HepG2 (cell line): ENCODE measurements at regions not wholly inside any gene's neighbourhood (a gene's known extent, or its start where the extent isn't known, plus 50 kb on each side); places are given as distances from the start of the nearest gene placed in this dataset.
"Not testable (repeated sequence)": the region's sequence is repeated elsewhere in the genome, so short reads cannot be mapped to it uniquely, and the experiment has no call there.

Experiments
- ATAC-seq: fragments of 200-7000 bp; cut with Tn5 transposase; 3 replicates; pipeline ENCODE4 v1.9.1; 2020; ENCODE audit warnings: mild to moderate bottlenecking, moderate library complexity
- BruUV-seq: library from RNA; stranded (reverse); fragments of 400-500 nt; replicated peaks from 2 replicates; lab custom pipeline; 2021; lab: Mats Ljungman, UMichigan
- CTCF ChIA-PET: fragments of 300-600 bp; formaldehyde crosslinking; extraction: SDS; loops from one replicate; lab custom pipeline; 2021; ENCODE audit warnings: low total read pairs, inconsistent platforms, low intra/inter-chr PET ratio; lab: Yijun Ruan, JAX
- POLR2A ChIA-PET: fragments of 350-600 bp; sonication (Branson Sonifier 250); formaldehyde crosslinking; loops from one replicate; lab custom pipeline; 2020; ENCODE audit warnings: antibody characterized with exemption, inconsistent platforms; lab: Yijun Ruan, JAX
- DNase-seq: peaks from one replicate; pipeline ENCODE4 v3.0.0-alpha.2; 2015; ENCODE audit warnings: low spot score
- FAIRE-seq: peaks from 3 replicates; lab custom pipeline; 2011; peaks lifted over from hg19 to GRCh38; lab: Jason Lieb, UNC
- H2AFZ ChIP-seq: one replicate; pipeline ENCODE4 v1.6.1; 2011; ENCODE audit warnings: low read length, inconsistent platforms
- H3K27ac ChIP-seq: fragments of 300-600 bp; 3 replicates; pipeline ENCODE4 v1.8.0; 2011; ENCODE audit warnings: mixed run types, mild to moderate bottlenecking, mixed read lengths, low read length, inconsistent platforms; ENCODE audit not compliant: insufficient read depth; ENCODE audit errors: extremely low read length
- H3K27me3 ChIP-seq, 2 experiments: fragments of 200-600 bp in 1 of 2; 2 replicates in 1 of 2; 3 replicates in 1 of 2; pipeline versions ENCODE4 v1.6.0 to v1.8.0; 2011; ENCODE audit warnings: low read length in 2 of 2, mild to moderate bottlenecking in 2 of 2, moderate library complexity in 2 of 2, inconsistent platforms in 1 of 2; ENCODE audit not compliant: insufficient read depth in 2 of 2, control insufficient read depth in 1 of 2
- H3K36me3 ChIP-seq, 2 experiments: fragments of 200-600 bp in 1 of 2; replicated peaks in 1 of 2; 2 replicates in 1 of 2; 3 replicates in 1 of 2; pipeline versions ENCODE4 v1.5.1 to v1.8.0; 2011; ENCODE audit warnings: low read length in 2 of 2, inconsistent platforms in 1 of 2; ENCODE audit not compliant: insufficient read depth in 2 of 2, control insufficient read depth in 1 of 2
- H3K4me1 ChIP-seq: 2 replicates; pipeline ENCODE4 v1.5.1; 2012; ENCODE audit warnings: low read length, inconsistent platforms; ENCODE audit not compliant: insufficient read depth
- H3K4me2 ChIP-seq: 2 replicates; pipeline ENCODE4 v1.6.0; 2011; ENCODE audit warnings: low read depth, low read length, inconsistent platforms
- H3K4me3 ChIP-seq, 3 experiments: fragments of 200-600 bp in 1 of 3; sonication (generic), shearing (Covaris generic) in 1 of 3; replicated peaks in 1 of 3; 2 replicates each; pipeline ENCODE4 v1.5.1; 2011 to 2016; ENCODE audit warnings: low read length in 3 of 3, inconsistent platforms in 2 of 3, low read depth in 2 of 3, mild to moderate bottlenecking in 2 of 3, control low read depth in 1 of 3, mixed read lengths in 1 of 3; ENCODE audit not compliant: insufficient read depth in 1 of 3
- H3K79me2 ChIP-seq: one replicate; pipeline ENCODE4 v1.6.1; 2011; ENCODE audit warnings: low read length, inconsistent platforms; ENCODE audit not compliant: insufficient read depth
- H3K9ac ChIP-seq: 2 replicates; pipeline ENCODE4 v1.6.0; 2011; ENCODE audit warnings: mild to moderate bottlenecking, low read depth, low read length, inconsistent platforms; ENCODE audit not compliant: insufficient read depth
- H3K9me3 ChIP-seq: 2 replicates; pipeline ENCODE4 v1.5.1; 2012; ENCODE audit warnings: mild to moderate bottlenecking, low read length
- H4K20me1 ChIP-seq: 2 replicates; pipeline ENCODE4 v1.6.0; 2011; ENCODE audit warnings: inconsistent platforms, mild to moderate bottlenecking, low read length, moderate library complexity; ENCODE audit not compliant: insufficient read depth
- HNRNPK ChIP-seq: fragments of 200-400 bp; formaldehyde crosslinking; IDR thresholded peaks from 2 replicates; pipeline ENCODE4 v1.6.1; 2018; ENCODE audit warnings: low read length, low read depth, moderate library complexity, mild to moderate bottlenecking; ENCODE audit not compliant: poor library complexity, severe bottlenecking
- WGBS: methylation state at CpG from one replicate; pipeline ENCODE4 v1.1.6; 2017; ENCODE audit warnings: low lambda C conversion rate; 5-methylcytosine and 5-hydroxymethylcytosine counted together
- in situ Hi-C: cut with HindIII; loops from 2 replicates; pipeline ENCODE4 v1.10.0; 2017; ENCODE audit warnings: low pct_unique_long_range_greater_than_20kb; ENCODE audit not compliant: extremely low pct_ligation_motif_present
- intact Hi-C: fragments of 100-400 bp; cut with micrococcal nuclease; formaldehyde crosslinking; loops from one replicate; pipeline ENCODE4 v1.10.0; 2022; ENCODE audit not compliant: unreplicated experiment
- TF ChIP-seq, protein P1 (sequence below): sonication (generic); formaldehyde crosslinking; IDR thresholded peaks from 2 replicates; pipeline ENCODE4 v1.4.0; 2020; ENCODE audit warnings: missing genetic modification reagents, borderline replicate concordance
- TF ChIP-seq, protein P2 (sequence below): sonication (generic); formaldehyde crosslinking; IDR thresholded peaks from 2 replicates; pipeline ENCODE4 v1.8.0; 2022; ENCODE audit warnings: missing genetic modification reagents, low read depth, mild to moderate bottlenecking, borderline replicate concordance

DNA sequence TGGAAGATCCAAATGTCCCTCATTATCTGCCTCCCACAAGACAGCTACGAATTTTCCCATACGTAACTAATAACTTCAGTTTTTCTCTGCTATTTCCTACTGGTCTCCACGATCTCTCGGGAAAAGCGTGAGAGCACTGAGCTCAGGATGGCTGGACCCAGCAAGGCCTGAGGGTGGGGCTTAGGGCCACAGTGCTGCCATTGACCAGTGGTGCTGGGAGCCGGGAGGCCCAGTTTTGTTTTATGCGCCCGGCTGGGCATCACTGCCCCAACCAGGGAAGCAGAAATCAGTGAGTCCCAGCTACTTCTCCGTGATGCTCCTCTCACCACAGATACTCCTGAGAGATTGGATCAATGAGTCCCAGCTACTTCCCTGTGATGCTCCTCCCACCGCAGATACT is 238.4 kb downstream of the LY86 start (continued):
- TF ChIP-seq, protein P1, sequence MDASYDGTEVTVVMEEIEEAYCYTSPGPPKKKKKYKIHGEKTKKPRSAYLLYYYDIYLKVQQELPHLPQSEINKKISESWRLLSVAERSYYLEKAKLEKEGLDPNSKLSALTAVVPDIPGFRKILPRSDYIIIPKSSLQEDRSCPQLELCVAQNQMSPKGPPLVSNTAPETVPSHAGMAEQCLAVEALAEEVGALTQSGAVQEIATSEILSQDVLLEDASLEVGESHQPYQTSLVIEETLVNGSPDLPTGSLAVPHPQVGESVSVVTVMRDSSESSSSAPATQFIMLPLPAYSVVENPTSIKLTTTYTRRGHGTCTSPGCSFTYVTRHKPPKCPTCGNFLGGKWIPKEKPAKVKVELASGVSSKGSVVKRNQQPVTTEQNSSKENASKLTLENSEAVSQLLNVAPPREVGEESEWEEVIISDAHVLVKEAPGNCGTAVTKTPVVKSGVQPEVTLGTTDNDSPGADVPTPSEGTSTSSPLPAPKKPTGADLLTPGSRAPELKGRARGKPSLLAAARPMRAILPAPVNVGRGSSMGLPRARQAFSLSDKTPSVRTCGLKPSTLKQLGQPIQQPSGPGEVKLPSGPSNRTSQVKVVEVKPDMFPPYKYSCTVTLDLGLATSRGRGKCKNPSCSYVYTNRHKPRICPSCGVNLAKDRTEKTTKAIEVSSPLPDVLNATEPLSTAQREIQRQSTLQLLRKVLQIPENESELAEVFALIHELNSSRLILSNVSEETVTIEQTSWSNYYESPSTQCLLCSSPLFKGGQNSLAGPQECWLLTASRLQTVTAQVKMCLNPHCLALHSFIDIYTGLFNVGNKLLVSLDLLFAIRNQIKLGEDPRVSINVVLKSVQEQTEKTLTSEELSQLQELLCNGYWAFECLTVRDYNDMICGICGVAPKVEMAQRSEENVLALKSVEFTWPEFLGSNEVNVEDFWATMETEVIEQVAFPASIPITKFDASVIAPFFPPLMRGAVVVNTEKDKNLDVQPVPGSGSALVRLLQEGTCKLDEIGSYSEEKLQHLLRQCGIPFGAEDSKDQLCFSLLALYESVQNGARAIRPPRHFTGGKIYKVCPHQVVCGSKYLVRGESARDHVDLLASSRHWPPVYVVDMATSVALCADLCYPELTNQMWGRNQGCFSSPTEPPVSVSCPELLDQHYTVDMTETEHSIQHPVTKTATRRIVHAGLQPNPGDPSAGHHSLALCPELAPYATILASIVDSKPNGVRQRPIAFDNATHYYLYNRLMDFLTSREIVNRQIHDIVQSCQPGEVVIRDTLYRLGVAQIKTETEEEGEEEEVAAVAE (CRISPR knock-in tag) = no peak

DNA sequence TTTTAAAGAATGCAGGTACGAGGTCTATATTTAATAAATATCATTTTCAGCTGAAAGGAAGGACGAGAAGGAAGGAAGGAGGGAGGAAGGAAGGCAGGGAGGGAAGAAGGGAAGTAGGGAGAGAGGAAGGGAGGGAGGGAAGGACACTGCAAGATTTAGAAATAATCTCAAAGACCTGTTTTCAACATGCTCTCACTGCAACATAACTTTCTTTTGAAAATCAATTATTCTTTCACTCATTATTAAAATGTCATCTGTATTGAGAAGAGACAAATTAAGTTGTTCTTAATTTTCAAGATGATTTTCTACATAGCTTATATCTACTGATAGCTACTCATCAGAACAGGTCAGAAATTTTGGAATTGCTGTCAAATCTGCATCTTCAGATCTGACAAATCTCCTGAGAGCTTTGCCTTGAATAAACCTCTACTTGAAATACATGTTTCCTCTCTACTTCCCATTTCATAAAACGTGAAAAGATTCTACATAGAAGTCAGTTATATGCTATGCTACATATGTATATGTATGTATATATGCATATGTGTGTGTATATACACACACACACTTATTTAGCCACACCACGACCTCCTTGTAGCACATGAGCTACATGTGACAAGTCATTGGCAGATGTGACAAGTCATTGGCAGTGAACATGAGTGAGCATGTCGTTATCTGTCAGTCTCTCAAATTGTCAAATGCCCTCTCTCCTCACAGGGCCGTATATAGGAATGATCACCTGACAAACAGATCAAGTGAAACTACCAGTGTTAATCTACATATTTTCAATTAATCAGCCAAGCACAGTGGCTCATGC is 241.6 kb downstream of the LY86 start:
- FAIRE-seq = no peak
- DNase-seq = no peak
- ATAC-seq = no peak
- no peak overlapping the region for H3K27ac ChIP-seq
- H3K9me3 ChIP-seq = no peaks in the 10 kb centered on the region
- no peak overlapping the region for H3K4me3 ChIP-seq
- TF ChIP-seq HNRNPK = peak; percentile 91
- TF ChIP-seq, protein P2, sequence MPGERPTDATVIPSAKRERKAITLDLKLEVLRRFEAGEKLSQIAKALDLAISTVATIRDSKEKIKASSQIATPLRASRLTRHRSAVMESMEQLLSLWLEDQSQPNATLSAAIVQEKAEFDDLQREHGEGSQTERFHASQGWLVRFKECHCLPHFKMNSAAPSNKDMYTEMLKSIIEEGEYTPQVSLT (CRISPR knock-in tag) = no peak
- TF ChIP-seq, all 625 proteins: peak for 1
- Histone ChIP-seq H4K20me1 (no peaks in the 10 kb centered on the region), H3K79me2 (no peaks in the 10 kb centered on the region), H3K4me1 (no peaks in the 10 kb centered on the region), H2AFZ (no peak overlapping the region), H3K36me3 (no peaks in the 10 kb centered on the region), H3K27me3 (peaks cover 0 to 29% of the 10 kb centered on the region in 2 experiments; a peak in 4 of 5 replicates), H3K4me2 (no peak overlapping the region), H3K9ac (no peak overlapping the region)
- ChIA-PET CTCF (no interaction called here), POLR2A (no interaction called here)
- no TSS peak for BruUV-seq
- WGBS = 3% methylated on average over 6 of the region's 6 CpGs
- in situ Hi-C loops (no loop called here), intact Hi-C loops (no loop called here)

DNA sequence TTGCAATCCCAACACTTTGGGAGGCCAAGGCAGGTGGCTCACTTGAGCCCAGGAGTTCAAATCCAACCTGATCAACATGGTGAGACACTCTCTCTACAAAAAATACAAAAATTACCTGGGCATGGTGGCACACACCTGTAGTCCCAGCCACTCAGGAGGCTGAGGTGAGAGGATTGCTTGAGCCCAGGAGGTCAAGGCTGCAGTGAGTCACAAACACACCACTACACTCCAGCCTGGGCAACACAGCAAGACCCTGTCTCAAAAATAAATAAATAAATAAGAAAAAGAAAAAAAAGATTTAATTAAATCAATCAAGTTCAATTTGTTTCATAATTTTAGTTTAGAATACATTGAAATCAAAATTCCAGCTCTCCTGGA is 242.2 kb downstream of the LY86 start:
- BruUV-seq, H3K79me2 ChIP-seq, H3K9me3 ChIP-seq, H3K4me1 ChIP-seq, H3K4me2 ChIP-seq, CTCF ChIA-PET, POLR2A ChIA-PET, H3K36me3 ChIP-seq, H3K9ac ChIP-seq, H4K20me1 ChIP-seq, FAIRE-seq, in situ Hi-C loops, H3K27ac ChIP-seq, H3K4me3 ChIP-seq, H2AFZ ChIP-seq, ATAC-seq, intact Hi-C loops, DNase-seq: not testable (repeated sequence)
- peaks cover 0 to 31% of the 10 kb centered on the region in 2 experiments; a peak in 4 of 5 replicates for H3K27me3 ChIP-seq
